PC-3 (cell line): ENCODE measurements at regions not wholly inside any gene's neighbourhood (a gene's known extent, or its start where the extent isn't known, plus 50 kb on each side); places are given as distances from the start of the nearest gene placed in this dataset.

Experiments used
- EZH2 ChIP-seq: fragments of 300-600 bp; sonication (generic); IDR thresholded peaks from one replicate; pipeline ENCODE4 v1.6.1; 2017; ENCODE audit warnings: antibody characterized with exemption, mild to moderate bottlenecking, low read length; ENCODE audit not compliant: unreplicated experiment
- EZH2phosphoT487 ChIP-seq: fragments of 300-600 bp; sonication (generic); IDR thresholded peaks from 2 replicates; pipeline ENCODE4 v1.6.1; 2018; ENCODE audit warnings: mild to moderate bottlenecking, antibody characterized with exemption, low read length, borderline replicate concordance
- TF ChIP-seq, protein P1 (sequence below): fragments of 300-600 bp; sonication (generic); conservative IDR thresholded peaks from 2 replicates; pipeline ENCODE4 v1.5.1; 2017; ENCODE audit warnings: antibody characterized with exemption, low read depth, mild to moderate bottlenecking, low read length

DNA sequence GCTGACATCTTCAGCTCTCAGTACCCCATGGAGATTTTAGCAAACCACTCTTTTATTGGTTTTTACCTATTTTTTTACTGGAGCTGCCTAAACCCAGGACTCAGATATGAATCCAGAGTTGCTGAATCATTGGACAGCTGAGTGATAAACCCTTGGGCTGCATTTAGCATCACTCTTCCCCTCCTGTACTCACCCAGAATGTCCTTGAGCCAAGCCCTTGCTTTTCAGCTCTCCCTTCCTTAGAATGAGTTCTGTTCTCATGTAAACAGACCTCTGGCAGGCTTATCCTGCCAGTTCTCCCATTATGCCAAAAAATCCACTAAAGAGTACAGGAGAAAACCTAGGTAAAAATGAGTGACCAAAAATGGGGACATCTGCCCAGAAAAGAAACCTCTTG, 200.1 kb upstream of the POU2AF2 start:
- TF ChIP-seq, protein P1, sequence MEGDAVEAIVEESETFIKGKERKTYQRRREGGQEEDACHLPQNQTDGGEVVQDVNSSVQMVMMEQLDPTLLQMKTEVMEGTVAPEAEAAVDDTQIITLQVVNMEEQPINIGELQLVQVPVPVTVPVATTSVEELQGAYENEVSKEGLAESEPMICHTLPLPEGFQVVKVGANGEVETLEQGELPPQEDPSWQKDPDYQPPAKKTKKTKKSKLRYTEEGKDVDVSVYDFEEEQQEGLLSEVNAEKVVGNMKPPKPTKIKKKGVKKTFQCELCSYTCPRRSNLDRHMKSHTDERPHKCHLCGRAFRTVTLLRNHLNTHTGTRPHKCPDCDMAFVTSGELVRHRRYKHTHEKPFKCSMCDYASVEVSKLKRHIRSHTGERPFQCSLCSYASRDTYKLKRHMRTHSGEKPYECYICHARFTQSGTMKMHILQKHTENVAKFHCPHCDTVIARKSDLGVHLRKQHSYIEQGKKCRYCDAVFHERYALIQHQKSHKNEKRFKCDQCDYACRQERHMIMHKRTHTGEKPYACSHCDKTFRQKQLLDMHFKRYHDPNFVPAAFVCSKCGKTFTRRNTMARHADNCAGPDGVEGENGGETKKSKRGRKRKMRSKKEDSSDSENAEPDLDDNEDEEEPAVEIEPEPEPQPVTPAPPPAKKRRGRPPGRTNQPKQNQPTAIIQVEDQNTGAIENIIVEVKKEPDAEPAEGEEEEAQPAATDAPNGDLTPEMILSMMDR, result no peak
- TF ChIP-seq EZH2 (no peak), EZH2phosphoT487 (no peak)
